Progenitor cell of endocrine pancreas (in vitro differentiated cells): ENCODE measurements at regions not wholly inside any gene's neighbourhood (a gene's known extent, or its start where the extent isn't known, plus 50 kb on each side); places are given as distances from the start of the nearest gene placed in this dataset.

Source experiments
- DNase-seq: peaks from one replicate; pipeline ENCODE4 v3.0.0; 2021; ENCODE audit warnings: low spot score; ENCODE audit not compliant: unreplicated experiment
- H3K27ac Mint-ChIP-seq: 2 replicates; pipeline ENCODE4 v1.8.0; 2021; ENCODE audit warnings: mild to moderate bottlenecking, moderate library complexity, mixed read lengths
- H3K27me3 Mint-ChIP-seq: 2 replicates; pipeline ENCODE4 v1.8.0; 2021; ENCODE audit warnings: mixed read lengths
- H3K36me3 Mint-ChIP-seq: 2 replicates; pipeline ENCODE4 v1.8.0; 2022; ENCODE audit warnings: mixed read lengths; ENCODE audit not compliant: insufficient read depth
- H3K4me1 Mint-ChIP-seq: 2 replicates; pipeline ENCODE4 v1.8.0; 2021; ENCODE audit warnings: low read depth, mixed read lengths
- H3K4me3 Mint-ChIP-seq: 2 replicates; pipeline ENCODE4 v1.8.0; 2021; ENCODE audit warnings: low read depth, mild to moderate bottlenecking, moderate library complexity, mixed read lengths
- H3K9me3 Mint-ChIP-seq: 2 replicates; pipeline ENCODE4 v1.8.0; 2021; ENCODE audit warnings: low read depth, mixed read lengths
- CTCF ChIP-seq: fragments of 200-600 bp; sonication (generic); IDR thresholded peaks from one replicate; pipeline ENCODE4 v1.5.0; 2021; ENCODE audit warnings: antibody characterized with exemption, mild to moderate bottlenecking; ENCODE audit not compliant: unreplicated experiment

- no peak for DNase-seq
- no peak for TF ChIP-seq CTCF
- Mint-ChIP-seq H3K9me3 (no peaks in the 10 kb centered on the region), H3K4me1 (no peaks in the 10 kb centered on the region), H3K4me3 (no peak overlapping the region), H3K27ac (no peak overlapping the region), H3K27me3 (no peaks in the 10 kb centered on the region), H3K36me3 (no peaks in the 10 kb centered on the region)
These were observed 1543.6 kb upstream of the MIR17HG start for GRCh38 chr13:89803839-89804238.

- no peak for TF ChIP-seq CTCF
- Mint-ChIP-seq H3K27ac (no peak overlapping the region), H3K36me3 (no peaks in the 10 kb centered on the region), H3K9me3 (no peaks in the 10 kb centered on the region), H3K4me1 (no peaks in the 10 kb centered on the region), H3K4me3 (no peak overlapping the region), H3K27me3 (no peaks in the 10 kb centered on the region)
- DNase-seq, result no peak
These were observed 1540.9 kb upstream of the MIR17HG start for GRCh38 chr13:89806594-89806993.

GRCh38 chr13:89812856-89813255 lies 1534.6 kb upstream of the MIR17HG start:
- H3K27me3 Mint-ChIP-seq, result no peaks in the 10 kb centered on the region
- H3K27ac Mint-ChIP-seq, result no peak overlapping the region
- peaks cover 11% of the 10 kb centered on the region for H3K9me3 Mint-ChIP-seq
- peaks cover 3% of the 10 kb centered on the region for H3K36me3 Mint-ChIP-seq
- no peaks in the 10 kb centered on the region for H3K4me1 Mint-ChIP-seq
- H3K4me3 Mint-ChIP-seq, result no peak overlapping the region
- no peak for DNase-seq
- TF ChIP-seq CTCF, result no peak

- H3K27ac Mint-ChIP-seq, result no peak overlapping the region
- peaks cover 3% of the 10 kb centered on the region for H3K36me3 Mint-ChIP-seq
- TF ChIP-seq CTCF, result no peak
- H3K27me3 Mint-ChIP-seq, result no peaks in the 10 kb centered on the region
- H3K9me3 Mint-ChIP-seq, result peaks cover 19% of the 10 kb centered on the region
- H3K4me3 Mint-ChIP-seq, result no peak overlapping the region
- DNase-seq, result no peak
- H3K4me1 Mint-ChIP-seq, result no peaks in the 10 kb centered on the region
These were observed 1531.1 kb upstream of the MIR17HG start for GRCh38 chr13:89816404-89816803.

GRCh38 chr13:89822467-89822866 lies 1525.0 kb upstream of the MIR17HG start:
- Mint-ChIP-seq H3K9me3 (peaks cover 11% of the 10 kb centered on the region), H3K27ac (no peak overlapping the region), H3K4me1 (peaks cover 4% of the 10 kb centered on the region), H3K4me3 (no peak overlapping the region), H3K27me3 (no peaks in the 10 kb centered on the region), H3K36me3 (no peaks in the 10 kb centered on the region)
- DNase-seq, result no peak
- no peak for TF ChIP-seq CTCF

GRCh38 chr13:89827552-89827951 lies 1519.9 kb upstream of the MIR17HG start:
- H3K4me1 Mint-ChIP-seq, result peaks cover 3% of the 10 kb centered on the region
- no peaks in the 10 kb centered on the region for H3K9me3 Mint-ChIP-seq
- no peak overlapping the region for H3K27ac Mint-ChIP-seq
- no peak for TF ChIP-seq CTCF
- no peaks in the 10 kb centered on the region for H3K27me3 Mint-ChIP-seq
- no peaks in the 10 kb centered on the region for H3K36me3 Mint-ChIP-seq
- no peak for DNase-seq
- no peak overlapping the region for H3K4me3 Mint-ChIP-seq
